CD4-positive, alpha-beta T cell treated with Interferon alpha-2 for 1 hour (primary cell): ENCODE measurements at regions not wholly inside any gene's neighbourhood (a gene's known extent, or its start where the extent isn't known, plus 50 kb on each side); places are given as distances from the start of the nearest gene placed in this dataset.
"Not testable (repeated sequence)": the region's sequence is repeated elsewhere in the genome, so short reads cannot be mapped to it uniquely, and the experiment has no call there.

ENCODE experiments used
- DNase-seq, 2 donors: peaks; one replicate each; pipeline ENCODE4 v3.0.0-alpha.2; 2020 to 2022

- DNase-seq, result no peak
Observed at GRCh38 chr16:59355704-59356103, 621.6 kb upstream of the GOT2 start.

- DNase-seq, result no peak
Observed at GRCh38 chr16:59351305-59351903, 617.3 kb upstream of the GOT2 start.

- DNase-seq, result no peak
Observed at GRCh38 chr16:59350670-59351069, 616.6 kb upstream of the GOT2 start.

- no peak for DNase-seq
Observed at GRCh38 chr16:59342669-59343068, 608.6 kb upstream of the GOT2 start.

- no peak for DNase-seq
Observed at GRCh38 chr16:59341368-59341767, 607.3 kb upstream of the GOT2 start.

- no peak for DNase-seq
Observed at GRCh38 chr16:59339871-59340270, 605.8 kb upstream of the GOT2 start.

- no peak for DNase-seq
Observed at GRCh38 chr16:59336136-59336695, 602.1 kb upstream of the GOT2 start.

- not testable (repeated sequence) for DNase-seq
Observed at GRCh38 chr16:59331708-59332107, 597.6 kb upstream of the GOT2 start.

- no peak for DNase-seq
Observed at GRCh38 chr16:59330019-59330670, 596.0 kb upstream of the GOT2 start.

- no peak for DNase-seq
Observed at GRCh38 chr16:59328961-59329360, 594.8 kb upstream of the GOT2 start.

- no peak for DNase-seq
Observed at GRCh38 chr16:59327894-59328293, 593.8 kb upstream of the GOT2 start.

- no peak for DNase-seq
Observed at GRCh38 chr16:59326955-59327354, 592.8 kb upstream of the GOT2 start.

- no peak for DNase-seq
Observed at GRCh38 chr16:59324462-59324861, 590.3 kb upstream of the GOT2 start.

GRCh38 chr16:59320657-59321056, 586.5 kb upstream of the GOT2 start:
- no peak for DNase-seq

- no peak for DNase-seq
Observed at GRCh38 chr16:59319871-59320270, 585.8 kb upstream of the GOT2 start.

- DNase-seq, result no peak
Observed at GRCh38 chr16:59305850-59306249, 571.7 kb upstream of the GOT2 start.

- DNase-seq, result no peak
Observed at GRCh38 chr16:59296888-59297287, 562.8 kb upstream of the GOT2 start.

- DNase-seq, result no peak
Observed at GRCh38 chr16:59295993-59296736, 562.0 kb upstream of the GOT2 start.

- no peak for DNase-seq
Observed at GRCh38 chr16:59295474-59295873, 561.4 kb upstream of the GOT2 start.

GRCh38 chr16:59290718-59291117, 556.6 kb upstream of the GOT2 start:
- no peak for DNase-seq

- DNase-seq, result no peak
Observed at GRCh38 chr16:59289151-59289550, 555.0 kb upstream of the GOT2 start.

GRCh38 chr16:59274141-59274540, 540.0 kb upstream of the GOT2 start:
- DNase-seq, result no peak

- DNase-seq, result no peak
Observed at GRCh38 chr16:59263955-59264354, 529.8 kb upstream of the GOT2 start.

GRCh38 chr16:59260892-59261291, 526.8 kb upstream of the GOT2 start:
- DNase-seq, result no peak
